ENCODE measurements at regions not wholly inside any gene's neighbourhood (a gene's known extent, or its start where the extent isn't known, plus 50 kb on each side); places are given as distances from the start of the nearest gene placed in this dataset.

GRCh38 chr10:118965645-118966044 lies 63.9 kb upstream of the NANOS1 start:
- TF ChIP-seq GATA2 (IDR thresholded peaks at IDR 0.05; ENCODE audit: low read depth, low read length) (no peak), GATA3 (IDR thresholded peaks at IDR 0.05; ENCODE audit: low read depth, low read length) (no peak)

GRCh38 chr10:118966076-118966849 lies 63.3 kb upstream of the NANOS1 start:
- TF ChIP-seq GATA2 (IDR thresholded peaks at IDR 0.05; ENCODE audit: low read depth, low read length) (no peak), GATA3 (IDR thresholded peaks at IDR 0.05; ENCODE audit: low read depth, low read length) (no peak)

GRCh38 chr10:118966850-118967125 lies 62.7 kb upstream of the NANOS1 start:
- TF ChIP-seq GATA2 (IDR thresholded peaks at IDR 0.05; ENCODE audit: low read depth, low read length) (no peak), GATA3 (IDR thresholded peaks at IDR 0.05; ENCODE audit: low read depth, low read length) (no peak)

- TF ChIP-seq GATA3 (IDR thresholded peaks at IDR 0.05; ENCODE audit: low read depth, low read length) (no peak), GATA2 (IDR thresholded peaks at IDR 0.05; ENCODE audit: low read depth, low read length) (no peak)
Measured at GRCh38 chr10:118967160-118967559, 62.4 kb upstream of the NANOS1 start.

- TF ChIP-seq GATA2 (IDR thresholded peaks at IDR 0.05; ENCODE audit: low read depth, low read length) (no peak), GATA3 (IDR thresholded peaks at IDR 0.05; ENCODE audit: low read depth, low read length) (no peak)
Measured at GRCh38 chr10:118968060-118968459, 61.5 kb upstream of the NANOS1 start.

GRCh38 chr10:118968482-118968881 lies 61.0 kb upstream of the NANOS1 start:
- TF ChIP-seq GATA2 (IDR thresholded peaks at IDR 0.05; ENCODE audit: low read depth, low read length) (no peak), GATA3 (IDR thresholded peaks at IDR 0.05; ENCODE audit: low read depth, low read length) (no peak)

- TF ChIP-seq GATA2 (IDR thresholded peaks at IDR 0.05; ENCODE audit: low read depth, low read length) (no peak), GATA3 (IDR thresholded peaks at IDR 0.05; ENCODE audit: low read depth, low read length) (no peak)
Measured at GRCh38 chr10:118969014-118969413, 60.5 kb upstream of the NANOS1 start.

- no peak for TF ChIP-seq GATA3 (IDR thresholded peaks at IDR 0.05; ENCODE audit: low read depth, low read length)
- TF ChIP-seq GATA2 (IDR thresholded peaks at IDR 0.05; ENCODE audit: low read depth, low read length) = no peak
Measured at GRCh38 chr10:118970770-118971169, 58.7 kb upstream of the NANOS1 start.

GRCh38 chr10:118971187-118971586 lies 58.3 kb upstream of the NANOS1 start:
- no peak for TF ChIP-seq GATA2 (IDR thresholded peaks at IDR 0.05; ENCODE audit: low read depth, low read length)
- TF ChIP-seq GATA3 (IDR thresholded peaks at IDR 0.05; ENCODE audit: low read depth, low read length) = no peak

GRCh38 chr10:118971876-118972275 lies 57.6 kb upstream of the NANOS1 start:
- no peak for TF ChIP-seq GATA3 (IDR thresholded peaks at IDR 0.05; ENCODE audit: low read depth, low read length)
- TF ChIP-seq GATA2 (IDR thresholded peaks at IDR 0.05; ENCODE audit: low read depth, low read length) = no peak

- TF ChIP-seq GATA2 (IDR thresholded peaks at IDR 0.05; ENCODE audit: low read depth, low read length) (no peak), GATA3 (IDR thresholded peaks at IDR 0.05; ENCODE audit: low read depth, low read length) (no peak)
Measured at GRCh38 chr10:118973744-118974143, 55.8 kb upstream of the NANOS1 start.

GRCh38 chr10:118974951-118975350 lies 54.6 kb upstream of the NANOS1 start:
- TF ChIP-seq GATA3 (IDR thresholded peaks at IDR 0.05; ENCODE audit: low read depth, low read length) (no peak), GATA2 (IDR thresholded peaks at IDR 0.05; ENCODE audit: low read depth, low read length) (no peak)

GRCh38 chr10:118977022-118977599 lies 52.4 kb upstream of the NANOS1 start:
- no peak for TF ChIP-seq GATA2 (IDR thresholded peaks at IDR 0.05; ENCODE audit: low read depth, low read length)

- TF ChIP-seq GATA3 (IDR thresholded peaks at IDR 0.05; ENCODE audit: low read depth, low read length) = no peak
- TF ChIP-seq GATA2 (IDR thresholded peaks at IDR 0.05; ENCODE audit: low read depth, low read length) = no peak
Measured at GRCh38 chr10:118977835-118978234, 51.7 kb upstream of the NANOS1 start.

- TF ChIP-seq GATA3 (IDR thresholded peaks at IDR 0.05; ENCODE audit: low read depth, low read length) = no peak
Measured at GRCh38 chr10:118978316-118978997, 51.1 kb upstream of the NANOS1 start.

All from SH-SY5Y (cell line).